Renal cortex interstitium (tissue), 11 donors: ENCODE measurements at regions not wholly inside any gene's neighbourhood (a gene's known extent, or its start where the extent isn't known, plus 50 kb on each side); places are given as distances from the start of the nearest gene placed in this dataset.
A peak's percentile ranks its signal among the peaks of the same experiment; 100 is the strongest.

Experiments
- DNase-seq, 11 donors: peaks; one replicate each; pipeline ENCODE4 v3.0.0-alpha.2; 2013; ENCODE audit warnings: low read depth in 9 of 11, low spot score in 4 of 11; ENCODE audit errors: extremely low read depth in 1 of 11

DNA sequence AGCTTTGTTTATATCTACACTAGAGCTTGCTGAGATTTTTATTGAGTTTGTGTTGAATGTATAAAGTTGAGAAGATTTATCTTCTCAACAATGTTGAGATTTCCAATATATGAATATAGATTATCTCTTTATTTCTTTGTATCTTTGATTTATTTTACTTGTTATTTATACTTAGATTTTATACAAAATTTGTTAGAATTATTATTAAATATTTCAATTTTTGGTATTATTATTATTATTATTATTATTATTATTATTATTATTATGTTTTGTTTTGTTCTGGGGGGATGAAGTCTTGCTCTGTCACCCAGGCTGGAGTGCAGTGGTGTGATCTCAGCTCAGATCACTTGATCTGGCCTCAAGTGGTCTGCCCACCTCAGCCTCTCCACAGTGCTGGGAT, 322.5 kb downstream of the PPARGC1A start:
- no peak for DNase-seq

DNA sequence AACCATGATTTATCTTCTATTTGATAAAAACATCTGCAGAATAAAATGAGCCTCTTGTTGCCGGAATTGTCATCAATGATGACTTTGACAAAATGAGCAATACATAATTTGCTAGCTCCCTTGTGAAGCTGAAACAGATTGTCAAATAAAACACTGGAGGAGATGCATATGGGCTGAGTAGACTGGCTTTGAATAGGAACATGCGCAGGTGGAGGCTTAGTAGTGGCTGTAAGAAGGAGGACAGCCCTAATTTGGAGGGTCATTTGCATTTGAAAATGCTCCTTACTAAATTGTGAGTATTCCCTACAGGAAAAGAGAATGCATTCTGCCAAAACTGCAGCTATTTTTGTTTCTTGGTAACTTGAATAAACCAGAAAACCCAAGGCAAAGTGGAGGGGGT, 329.1 kb downstream of the PPARGC1A start:
- no peak for DNase-seq

DNA sequence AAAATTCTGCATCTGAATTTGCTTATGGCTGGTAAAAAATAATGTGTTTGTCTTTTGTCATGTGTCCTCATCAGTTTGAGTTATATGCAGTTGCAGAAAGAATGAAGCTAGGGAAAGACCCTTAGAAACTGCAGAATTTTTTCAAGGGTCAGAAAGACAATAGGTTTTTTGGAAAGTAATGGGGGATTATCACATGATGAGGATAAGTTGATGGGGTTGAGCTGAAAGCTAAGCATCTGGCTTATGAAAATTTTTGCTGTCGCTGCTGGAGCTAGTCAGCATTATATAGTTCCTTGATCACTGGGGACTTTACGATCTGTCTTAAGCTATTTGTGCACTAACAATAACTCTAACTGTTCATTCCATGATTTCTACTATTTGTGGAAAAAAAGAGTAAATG, 331.7 kb downstream of the PPARGC1A start:
- no peak for DNase-seq

DNA sequence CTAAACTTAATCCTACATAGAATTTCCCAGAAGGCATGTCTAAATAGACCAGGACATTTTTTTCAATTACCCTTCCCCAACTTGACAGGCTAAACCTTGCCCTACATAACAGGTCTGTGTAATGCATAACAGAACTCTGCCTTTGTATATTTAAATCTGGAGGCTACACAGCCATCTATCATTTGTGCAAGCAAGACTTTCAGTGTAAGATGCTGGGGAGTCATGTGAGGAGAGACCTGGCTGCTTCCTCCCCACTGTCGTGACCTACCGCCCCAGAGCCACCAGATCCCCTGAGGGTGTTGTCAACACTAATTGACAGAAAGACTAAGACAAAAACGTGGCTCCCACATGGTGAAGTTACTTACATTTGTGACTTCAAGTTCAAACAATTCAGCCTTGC, 342.2 kb downstream of the PPARGC1A start:
- DNase-seq: no peak

DNA sequence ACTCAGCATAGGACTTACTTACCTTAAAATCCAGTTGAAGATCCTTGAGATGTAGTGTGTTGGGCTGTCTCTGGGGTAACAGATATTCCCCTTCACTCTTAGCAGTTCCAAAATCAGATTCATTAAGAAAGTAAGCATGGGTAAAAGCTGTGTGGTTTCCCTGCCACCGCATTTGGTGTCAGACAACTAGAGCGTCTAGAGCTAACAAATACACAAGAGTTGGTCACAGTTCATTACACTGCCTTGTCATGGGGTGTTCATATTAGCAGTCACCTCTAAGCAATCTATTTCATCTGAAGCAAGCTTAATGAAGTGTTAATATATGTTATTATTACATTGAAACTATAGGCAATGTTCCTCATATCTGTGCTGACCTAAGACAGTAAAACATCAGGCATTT, 342.8 kb downstream of the PPARGC1A start:
- no peak for DNase-seq

DNA sequence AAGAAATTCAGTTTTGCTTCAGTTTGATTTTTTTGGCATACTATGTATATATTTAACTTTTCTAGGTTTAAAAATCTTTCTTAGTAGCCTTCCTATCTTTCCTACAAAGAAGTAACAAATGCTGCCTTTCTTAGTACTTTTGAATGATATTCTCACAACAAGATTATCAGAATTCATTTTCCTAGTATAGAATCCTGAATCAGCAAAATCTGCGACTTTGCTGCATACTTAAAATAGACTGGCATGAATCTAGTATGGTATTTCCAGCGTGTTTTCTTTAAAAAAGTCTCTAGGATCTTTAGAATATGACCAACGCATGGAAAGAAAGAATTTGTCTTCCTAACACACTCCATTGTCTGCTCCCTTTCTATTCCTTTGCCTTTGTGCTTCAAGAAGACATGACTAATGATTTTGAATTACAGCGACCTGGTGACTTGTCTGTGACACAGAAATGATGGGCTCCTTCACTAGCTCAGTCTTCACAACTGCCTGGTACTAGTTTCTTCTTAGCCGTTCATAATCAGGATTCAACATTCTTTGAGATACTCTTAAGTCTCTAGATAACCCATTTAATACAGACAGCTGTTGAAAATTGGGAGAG, 349.8 kb downstream of the PPARGC1A start:
- DNase-seq: no peak

DNA sequence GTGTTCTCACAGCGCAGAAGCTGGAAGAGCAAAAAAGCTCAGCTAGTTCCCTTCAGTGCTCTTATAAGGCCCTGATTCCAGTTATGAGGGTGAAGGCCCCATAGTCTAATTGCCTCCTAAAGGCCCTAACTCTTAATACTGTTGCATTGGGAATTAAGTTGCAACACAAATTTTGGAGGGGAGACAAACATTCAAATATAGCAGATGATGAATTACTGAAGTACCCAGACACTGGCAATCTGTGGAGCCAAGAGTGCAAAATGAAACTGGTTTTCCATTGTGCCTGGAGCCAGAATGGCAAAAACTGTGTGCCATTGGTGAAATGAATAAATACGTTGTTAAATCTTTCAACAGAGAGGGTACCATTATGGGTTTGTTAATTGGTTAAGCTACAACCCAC, 356.0 kb downstream of the PPARGC1A start:
- no peak for DNase-seq

DNA sequence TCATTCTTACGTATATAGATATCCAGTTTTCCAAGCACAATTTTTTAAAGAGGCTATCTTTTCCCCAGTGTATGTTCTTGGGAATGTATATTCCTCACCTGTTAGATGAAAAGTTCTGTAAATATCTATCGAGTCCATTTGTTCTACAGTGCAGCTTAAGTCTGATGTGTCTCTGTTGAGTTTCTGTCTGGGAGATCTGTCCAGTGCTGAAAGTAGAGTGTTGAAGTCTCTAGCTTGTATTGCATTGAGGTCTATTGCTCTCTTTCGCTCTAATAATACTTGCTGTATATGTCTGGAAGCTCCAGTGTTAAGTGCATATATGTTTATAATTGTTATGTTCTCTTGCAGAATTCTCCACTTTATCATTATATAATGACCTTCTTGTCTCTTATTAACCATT, 373.1 kb downstream of the PPARGC1A start:
- DNase-seq: peak in 3 of 11 donors; percentile 0 to 6 (median 2)

DNA sequence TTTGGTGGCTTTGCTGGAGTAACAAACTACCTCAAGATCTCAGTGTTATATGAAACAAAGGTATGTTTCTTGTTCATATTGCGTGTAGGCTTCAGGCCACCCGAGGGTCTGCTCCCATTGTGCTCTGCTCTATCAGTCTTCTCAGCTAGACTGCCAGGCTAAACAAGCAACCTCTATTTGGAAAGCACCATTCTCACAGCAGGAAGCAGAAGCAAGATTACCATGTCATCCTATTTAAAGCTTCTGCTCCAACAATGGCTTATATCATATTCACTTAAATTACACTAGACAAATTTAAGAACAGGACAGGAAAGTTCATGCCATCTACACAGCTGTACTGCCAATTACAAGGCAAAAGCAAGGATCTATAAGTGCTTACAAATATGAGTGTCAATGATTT, 385.8 kb downstream of the PPARGC1A start:
- DNase-seq: no peak

DNA sequence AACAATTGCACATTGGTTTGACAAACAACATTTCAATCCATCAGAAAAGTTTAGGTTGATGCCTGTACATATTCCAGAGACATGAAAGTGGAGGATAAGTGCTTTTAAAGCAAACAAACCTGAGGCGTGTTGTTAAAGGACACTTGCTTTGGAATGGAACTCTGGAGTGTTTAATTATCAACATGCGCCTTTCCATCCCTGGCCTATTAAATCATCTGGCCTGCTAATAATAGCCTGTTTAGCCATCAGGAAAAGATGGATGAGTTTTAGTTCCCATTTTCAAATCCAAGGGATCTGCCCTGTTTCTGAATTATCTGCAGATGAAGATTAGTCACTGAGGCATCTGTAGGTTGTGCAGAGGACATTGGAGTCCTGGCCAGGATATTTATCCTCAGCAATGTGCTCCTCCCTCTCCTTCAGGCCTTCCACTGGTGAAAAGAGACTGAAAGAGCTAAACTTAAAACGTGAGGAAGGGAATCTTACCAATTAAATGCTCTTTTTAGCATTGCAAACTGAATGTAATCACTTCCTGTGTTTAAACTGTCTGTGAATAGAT, 388.9 kb downstream of the PPARGC1A start:
- no peak for DNase-seq

DNA sequence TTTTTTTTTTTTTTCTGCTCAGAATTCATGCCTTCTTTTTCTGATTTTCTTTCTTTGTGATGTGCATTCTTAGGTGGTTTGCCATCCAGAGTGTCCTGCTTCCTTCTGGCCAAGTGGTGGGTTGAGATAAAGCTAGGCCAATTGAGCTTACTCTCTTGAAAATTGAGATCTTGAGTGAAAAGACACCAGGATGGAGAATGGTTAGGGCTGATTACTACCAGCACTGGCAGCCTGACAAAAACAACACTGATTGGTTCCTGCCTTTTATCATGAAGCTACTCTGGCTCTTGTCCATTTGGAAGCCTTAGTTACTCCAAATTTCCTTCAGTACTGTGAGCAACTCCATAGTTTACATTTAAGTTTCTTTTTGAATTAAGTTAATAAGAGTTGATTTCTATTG, 404.0 kb downstream of the PPARGC1A start:
- DNase-seq: no peak

DNA sequence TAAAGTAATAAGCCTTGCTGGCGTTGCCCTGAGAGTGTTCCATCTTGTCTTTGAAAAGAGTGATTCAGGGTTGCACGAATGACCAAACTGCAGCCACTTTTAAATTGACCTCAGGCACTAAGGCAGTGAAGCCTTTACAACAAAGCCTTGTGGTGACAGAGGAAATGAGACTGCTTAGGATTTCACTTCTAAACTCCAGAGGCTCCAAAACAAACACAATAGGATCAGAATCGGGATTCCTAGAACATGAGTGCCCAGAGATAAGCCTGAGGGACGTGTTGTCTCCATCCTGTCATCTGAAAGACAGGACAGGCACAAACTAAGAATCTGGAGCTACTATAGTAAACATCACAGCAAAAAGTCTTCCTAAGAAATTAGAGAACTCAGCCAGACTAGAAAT, 405.2 kb downstream of the PPARGC1A start:
- no peak for DNase-seq

DNA sequence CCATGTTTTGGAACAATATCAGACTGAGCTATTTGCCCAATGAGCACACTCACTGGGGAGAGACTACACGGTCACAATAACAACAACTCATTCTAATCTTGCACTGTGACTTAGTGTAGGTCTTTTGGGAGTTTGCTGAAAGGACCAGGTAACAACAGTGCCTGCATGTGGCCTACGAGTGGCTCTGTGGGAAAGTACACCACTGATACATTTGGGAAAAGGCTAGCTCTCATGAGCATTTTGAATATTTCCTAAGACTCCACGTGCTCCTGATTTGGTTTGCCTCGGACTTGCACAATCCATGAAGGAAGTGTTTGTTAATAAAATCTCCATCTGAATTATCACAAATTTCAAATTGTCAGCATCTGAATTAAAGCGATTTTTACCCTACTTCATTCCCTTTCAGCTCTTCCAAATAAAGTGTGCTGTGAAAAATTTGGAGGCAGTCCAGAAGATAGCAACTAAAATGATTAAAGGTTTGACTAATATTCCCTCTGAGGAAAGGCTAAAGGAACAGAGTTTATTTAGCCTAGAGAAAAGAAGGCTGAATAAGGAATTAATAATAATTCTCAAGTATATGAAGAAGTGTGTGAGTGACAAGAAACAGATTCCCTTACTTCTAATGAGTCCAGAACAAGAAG, 406.4 kb downstream of the PPARGC1A start:
- no peak for DNase-seq

DNA sequence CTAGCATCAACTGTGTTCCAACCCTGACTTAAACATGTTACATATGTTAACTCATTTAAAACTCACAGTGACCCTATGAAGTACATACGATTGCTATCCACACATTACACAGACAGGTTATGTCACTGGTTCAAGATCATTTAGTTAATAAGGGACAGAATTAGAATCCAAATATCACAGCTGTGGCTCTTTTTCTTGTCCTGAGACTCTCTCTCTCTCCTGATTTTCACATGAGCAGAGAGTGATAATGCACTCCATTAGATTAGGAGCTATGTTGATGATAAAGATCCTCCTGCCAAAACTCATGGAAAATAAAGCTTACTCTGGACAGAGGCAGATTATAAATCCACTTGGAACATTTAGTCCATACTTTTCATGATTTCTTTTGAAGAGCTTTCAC, 408.3 kb downstream of the PPARGC1A start:
- DNase-seq: no peak

DNA sequence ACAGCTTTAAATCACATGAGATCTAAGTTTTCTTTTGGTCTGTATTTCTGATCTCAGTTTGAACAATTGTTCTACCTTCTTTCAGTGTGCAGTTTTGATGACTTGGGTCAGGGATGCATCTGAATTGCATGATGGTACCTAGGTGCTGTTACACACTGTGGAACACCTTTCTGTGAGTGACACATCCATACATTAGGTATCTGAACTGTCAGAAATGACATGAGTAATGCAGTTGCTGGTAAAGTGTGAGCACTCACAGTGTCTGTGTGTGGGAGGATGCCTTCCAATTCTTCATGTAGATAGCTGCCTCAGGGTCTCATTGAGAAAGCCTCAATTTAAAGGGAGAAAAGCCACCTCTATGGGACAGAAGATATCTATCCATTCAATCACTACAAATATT, 411.9 kb downstream of the PPARGC1A start:
- no peak for DNase-seq

DNA sequence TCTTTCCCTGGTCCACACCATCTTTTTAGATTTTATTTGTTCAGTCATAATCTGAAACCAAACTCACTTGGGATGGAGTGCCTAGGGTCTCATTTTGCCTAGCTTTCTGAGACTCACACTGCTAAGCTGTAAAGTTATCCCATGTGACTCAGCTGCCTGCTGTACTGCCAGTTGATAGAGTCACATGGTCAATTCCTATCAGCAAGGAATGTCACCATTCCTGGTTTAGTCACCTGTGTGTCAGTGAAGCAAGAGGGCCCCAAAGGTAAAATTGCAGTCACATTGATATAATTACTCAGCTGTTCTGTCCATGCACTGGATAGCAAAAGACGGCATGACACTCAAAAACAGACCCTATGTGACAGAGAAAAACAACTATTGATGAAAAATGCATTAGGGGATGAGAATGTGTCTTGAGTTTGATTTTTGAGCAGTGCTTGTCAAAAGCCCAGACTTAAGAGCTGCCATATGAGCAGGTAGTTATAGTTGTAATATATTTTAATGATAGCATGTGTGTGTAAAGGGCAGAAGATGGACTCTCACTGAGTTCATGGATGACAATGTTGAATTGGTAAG, 413.2 kb downstream of the PPARGC1A start:
- DNase-seq: no peak

DNA sequence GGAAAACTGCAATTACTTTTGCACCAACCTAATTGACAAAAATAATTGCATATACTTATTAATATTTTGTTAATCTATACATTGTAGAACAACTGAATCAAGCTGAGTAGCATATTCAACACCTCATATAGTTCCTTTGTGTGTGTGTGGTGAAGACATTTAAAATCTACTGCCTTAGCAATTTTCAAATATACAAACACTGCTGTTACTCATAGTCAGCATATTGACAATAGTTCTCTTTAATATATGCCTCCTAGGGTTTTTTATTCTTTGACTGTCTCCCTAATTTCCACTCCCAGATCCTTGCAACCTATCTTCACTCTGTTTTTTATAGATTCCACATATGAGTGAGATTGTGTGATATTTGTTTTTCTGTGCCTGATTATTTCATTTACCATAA, 426.8 kb downstream of the PPARGC1A start:
- no peak for DNase-seq

DNA sequence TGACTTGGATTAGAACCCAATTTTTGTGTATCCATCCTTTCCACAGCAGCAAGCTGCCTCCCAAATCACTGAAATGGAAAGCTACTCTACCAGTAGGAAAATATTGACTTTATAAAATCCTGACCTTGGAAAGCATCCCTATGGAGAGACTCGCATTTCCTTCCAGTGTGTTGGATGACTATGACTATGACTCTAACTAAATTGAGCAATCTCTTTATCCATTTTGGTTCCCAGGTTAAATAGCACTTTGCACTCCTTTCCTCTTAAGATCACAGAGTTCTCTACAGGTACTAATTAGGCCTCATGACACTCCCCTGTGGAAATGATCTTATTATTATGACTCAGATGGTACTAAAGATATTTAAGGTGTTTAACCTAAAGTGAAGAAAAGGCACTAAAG, 431.8 kb downstream of the PPARGC1A start:
- no peak for DNase-seq

DNA sequence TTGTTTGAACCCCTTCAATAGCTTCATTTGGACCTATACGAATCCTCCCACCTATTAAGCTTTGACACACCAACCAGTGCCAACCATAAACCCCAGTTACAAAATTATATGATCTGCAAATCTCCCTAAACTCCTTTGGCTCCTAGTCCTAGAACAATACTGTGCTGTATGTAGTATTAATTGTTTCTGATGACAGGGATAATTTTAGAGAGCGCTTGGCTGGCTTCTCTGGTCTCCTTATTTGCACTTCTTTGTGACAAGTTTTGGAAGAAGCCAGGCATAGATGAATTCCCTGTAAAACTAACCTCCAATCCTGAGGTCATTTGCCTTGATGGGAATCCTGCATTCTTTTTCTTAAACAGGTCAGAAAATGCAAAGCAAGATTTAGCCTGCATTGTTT, 433.0 kb downstream of the PPARGC1A start:
- DNase-seq: no peak

DNA sequence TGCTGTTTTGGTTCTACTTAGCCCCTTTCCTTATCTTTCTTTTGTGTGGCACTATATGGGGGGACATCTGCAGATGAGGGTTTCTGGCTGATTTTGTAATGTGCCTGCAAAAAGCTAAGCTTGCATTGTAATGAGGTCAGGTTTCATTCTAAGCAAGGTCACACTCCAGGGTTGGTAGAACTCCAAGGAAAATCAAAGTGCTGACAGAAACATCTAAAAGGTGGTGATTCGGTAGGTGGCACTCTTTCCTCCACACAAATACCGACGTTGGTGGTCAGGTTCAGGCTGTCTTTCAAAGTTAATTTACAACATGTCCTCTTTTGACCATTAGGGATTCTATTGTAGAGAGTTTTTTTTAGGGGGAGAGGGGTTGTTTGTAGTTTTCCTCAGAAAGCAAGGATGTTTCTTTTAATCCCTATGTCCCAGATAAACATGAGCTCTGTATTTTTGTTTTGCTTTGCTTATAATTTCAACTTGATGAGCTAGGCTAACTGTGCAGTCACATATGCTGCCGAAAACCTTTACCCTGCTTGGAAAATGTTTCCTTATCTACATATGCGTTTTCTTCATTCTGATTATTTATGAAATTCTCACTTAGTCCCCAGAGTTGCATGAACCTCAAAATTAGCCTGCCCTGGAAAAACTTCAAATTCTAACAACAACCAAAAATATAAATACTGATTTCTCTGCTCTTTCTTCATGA, 434.2 kb downstream of the PPARGC1A start:
- DNase-seq: peak in 6 of 11 donors; percentile 13 to 36 (median 20)
